Kidney (tissue), 13 donors: ENCODE measurements at regions not wholly inside any gene's neighbourhood (a gene's known extent, or its start where the extent isn't known, plus 50 kb on each side); places are given as distances from the start of the nearest gene placed in this dataset.

Experiments used
- DNase-seq, 5 donors: peaks; one replicate each; pipeline ENCODE4 v3.0.0-alpha.2; 2013 to 2020
- FAIRE-seq: peaks from 2 replicates; lab custom pipeline; 2012; peaks lifted over from hg19 to GRCh38; lab: Jason Lieb, UNC
- H3K27ac ChIP-seq, 2 donors: one replicate each; pipeline ENCODE4 v1.7.0; 2013; ENCODE audit warnings: low read depth in 2 of 2, low read length in 2 of 2, inconsistent platforms in 1 of 2
- H3K27me3 ChIP-seq: one replicate; pipeline ENCODE4 v1.7.1; 2013; ENCODE audit warnings: low read length, inconsistent platforms; ENCODE audit not compliant: control insufficient read depth, insufficient read depth
- H3K36me3 ChIP-seq, 3 donors: one replicate each; pipeline versions ENCODE4 v1.7.0 to v1.7.1; 2013; ENCODE audit warnings: low read length in 3 of 3, control low read depth in 1 of 3, inconsistent platforms in 1 of 3; ENCODE audit not compliant: insufficient read depth in 3 of 3, control insufficient read depth in 2 of 3
- H3K4me1 ChIP-seq, 3 donors: one replicate each; pipeline versions ENCODE4 v1.7.0 to v1.7.1; 2013; ENCODE audit warnings: low read length in 3 of 3, inconsistent platforms in 1 of 3, low read depth in 1 of 3; ENCODE audit not compliant: control insufficient read depth in 2 of 3, insufficient read depth in 2 of 3
- H3K4me3 ChIP-seq, 3 donors: one replicate each; pipeline versions ENCODE4 v1.7.0 to v1.8.1; 2013; ENCODE audit warnings: low read length in 3 of 3, control low read depth in 1 of 3, inconsistent platforms in 1 of 3
- H3K9ac ChIP-seq, 3 donors: one replicate each; pipeline versions ENCODE4 v1.7.0 to v1.7.1; 2013; ENCODE audit warnings: low read length in 3 of 3, control low read depth in 1 of 3, inconsistent platforms in 1 of 3
- H3K9me3 ChIP-seq, 3 donors: one replicate each; pipeline versions ENCODE4 v1.7.0 to v1.7.1; 2013; ENCODE audit warnings: low read length in 3 of 3, control low read depth in 1 of 3, inconsistent platforms in 1 of 3; ENCODE audit not compliant: control insufficient read depth in 2 of 3, insufficient read depth in 1 of 3
- intact Hi-C: fragments of 100-400 bp; cut with DNase I; formaldehyde crosslinking; loops from one replicate; pipeline ENCODE4 v1.11.1; 2022
- TF ChIP-seq, protein P1 (sequence below): IDR thresholded peaks from 3 replicates; pipeline ENCODE4 v1.5.1; 2012; ENCODE audit warnings: mild to moderate bottlenecking, moderate library complexity, borderline replicate concordance; ENCODE audit not compliant: insufficient read depth; ENCODE audit errors: extremely low read depth
- donor health status: control.
- donor health status: control.
- donor health status: control.
- donor health status: control.
- donor health status: control.
- donor health status: DM: yes; HTN: yes; CAD: no.
- donor health status: Normal renal cell carcinoma (clear cell type).

DNA sequence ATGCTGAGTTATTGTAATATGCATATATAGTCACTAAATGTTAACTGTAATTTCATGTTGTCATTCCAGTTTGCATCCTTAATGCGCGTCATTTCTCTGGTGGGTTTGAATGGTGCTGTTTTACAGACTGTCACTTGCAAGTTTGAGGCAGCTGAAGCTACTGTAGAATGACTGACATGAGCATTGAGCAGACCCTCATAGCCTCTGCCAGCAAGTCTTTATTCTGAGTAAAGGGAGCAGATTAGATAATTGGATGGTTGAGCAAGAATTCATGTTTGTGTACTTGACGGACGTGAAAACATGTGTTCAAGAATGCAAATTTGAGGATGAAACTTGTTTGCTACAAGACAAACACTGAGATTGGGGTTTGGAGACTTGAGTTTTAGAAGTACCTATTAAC lies 854.8 kb upstream of the KLHL29 start:
- no peak for FAIRE-seq
- H3K4me1 ChIP-seq: no peaks in the 10 kb centered on the region
- no peaks in the 10 kb centered on the region for H3K36me3 ChIP-seq
- H3K27me3 ChIP-seq: no peaks in the 10 kb centered on the region
- no peak overlapping the region for H3K9ac ChIP-seq
- no peak overlapping the region for H3K27ac ChIP-seq
- H3K4me3 ChIP-seq: no peak overlapping the region
- TF ChIP-seq, protein P1, sequence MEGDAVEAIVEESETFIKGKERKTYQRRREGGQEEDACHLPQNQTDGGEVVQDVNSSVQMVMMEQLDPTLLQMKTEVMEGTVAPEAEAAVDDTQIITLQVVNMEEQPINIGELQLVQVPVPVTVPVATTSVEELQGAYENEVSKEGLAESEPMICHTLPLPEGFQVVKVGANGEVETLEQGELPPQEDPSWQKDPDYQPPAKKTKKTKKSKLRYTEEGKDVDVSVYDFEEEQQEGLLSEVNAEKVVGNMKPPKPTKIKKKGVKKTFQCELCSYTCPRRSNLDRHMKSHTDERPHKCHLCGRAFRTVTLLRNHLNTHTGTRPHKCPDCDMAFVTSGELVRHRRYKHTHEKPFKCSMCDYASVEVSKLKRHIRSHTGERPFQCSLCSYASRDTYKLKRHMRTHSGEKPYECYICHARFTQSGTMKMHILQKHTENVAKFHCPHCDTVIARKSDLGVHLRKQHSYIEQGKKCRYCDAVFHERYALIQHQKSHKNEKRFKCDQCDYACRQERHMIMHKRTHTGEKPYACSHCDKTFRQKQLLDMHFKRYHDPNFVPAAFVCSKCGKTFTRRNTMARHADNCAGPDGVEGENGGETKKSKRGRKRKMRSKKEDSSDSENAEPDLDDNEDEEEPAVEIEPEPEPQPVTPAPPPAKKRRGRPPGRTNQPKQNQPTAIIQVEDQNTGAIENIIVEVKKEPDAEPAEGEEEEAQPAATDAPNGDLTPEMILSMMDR: no peak
- no peak for DNase-seq
- intact Hi-C loops: no loop called here
- no peaks in the 10 kb centered on the region for H3K9me3 ChIP-seq

- Histone ChIP-seq H3K36me3 (no peaks in the 10 kb centered on the region), H3K27ac (no peak overlapping the region), H3K9ac (no peak overlapping the region), H3K4me1 (no peaks in the 10 kb centered on the region), H3K27me3 (no peaks in the 10 kb centered on the region), H3K9me3 (no peaks in the 10 kb centered on the region), H3K4me3 (no peak overlapping the region)
- TF ChIP-seq, protein P1: no peak
- FAIRE-seq: no peak
- no peak for DNase-seq
- intact Hi-C loops: no loop called here
Measured at GRCh38 chr2:22536133-22536532, 848.8 kb upstream of the KLHL29 start.

GRCh38 chr2:22554453-22554852 lies 830.5 kb upstream of the KLHL29 start:
- H3K4me3 ChIP-seq: no peak overlapping the region
- FAIRE-seq (no peak), DNase-seq (no peak)
- TF ChIP-seq, protein P1: no peak
- no peaks in the 10 kb centered on the region for H3K27me3 ChIP-seq
- no peak overlapping the region for H3K9ac ChIP-seq
- intact Hi-C loops: no loop called here
- H3K4me1 ChIP-seq: no peaks in the 10 kb centered on the region
- H3K27ac ChIP-seq: no peak overlapping the region
- H3K36me3 ChIP-seq: no peaks in the 10 kb centered on the region
- no peaks in the 10 kb centered on the region for H3K9me3 ChIP-seq

GRCh38 chr2:22557406-22557805 lies 827.6 kb upstream of the KLHL29 start:
- Histone ChIP-seq H3K9me3 (no peaks in the 10 kb centered on the region), H3K4me3 (no peak overlapping the region), H3K4me1 (no peaks in the 10 kb centered on the region), H3K27me3 (no peaks in the 10 kb centered on the region), H3K27ac (no peak overlapping the region), H3K36me3 (no peaks in the 10 kb centered on the region), H3K9ac (no peak overlapping the region)
- TF ChIP-seq, protein P1: no peak
- intact Hi-C loops: no loop called here
- FAIRE-seq: no peak
- DNase-seq: peak in 1 of 5 donors; percentile 9
